HG03571 (cell line): ENCODE measurements at regions not wholly inside any gene's neighbourhood (a gene's known extent, or its start where the extent isn't known, plus 50 kb on each side); places are given as distances from the start of the nearest gene placed in this dataset.

ENCODE experiments used
- ATAC-seq: cut with Tn5 transposase; IDR thresholded peaks from one replicate; pipeline ENCODE4 v1.9.1; 2021; ENCODE audit not compliant: unreplicated experiment

DNA sequence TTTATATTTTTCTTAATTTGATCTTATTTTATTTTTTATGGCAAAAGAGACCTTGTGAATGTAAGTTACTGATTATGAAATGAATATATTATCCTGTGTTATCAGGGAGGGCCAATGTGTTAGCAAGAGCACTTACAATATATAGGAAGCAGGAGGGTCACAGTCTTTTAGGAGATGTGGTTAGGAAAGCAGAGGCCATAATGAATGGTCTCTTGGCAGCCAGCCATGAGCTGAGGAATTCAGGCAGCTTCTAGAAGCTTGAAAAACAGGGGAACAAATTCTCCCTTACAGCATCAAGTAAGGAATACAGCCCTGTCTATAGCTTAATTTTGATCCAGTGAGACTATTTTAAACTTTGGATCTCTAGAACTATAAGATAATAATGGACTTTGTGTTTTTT lies 2374.6 kb downstream of the PCDH9 start:
- no peak for ATAC-seq

DNA sequence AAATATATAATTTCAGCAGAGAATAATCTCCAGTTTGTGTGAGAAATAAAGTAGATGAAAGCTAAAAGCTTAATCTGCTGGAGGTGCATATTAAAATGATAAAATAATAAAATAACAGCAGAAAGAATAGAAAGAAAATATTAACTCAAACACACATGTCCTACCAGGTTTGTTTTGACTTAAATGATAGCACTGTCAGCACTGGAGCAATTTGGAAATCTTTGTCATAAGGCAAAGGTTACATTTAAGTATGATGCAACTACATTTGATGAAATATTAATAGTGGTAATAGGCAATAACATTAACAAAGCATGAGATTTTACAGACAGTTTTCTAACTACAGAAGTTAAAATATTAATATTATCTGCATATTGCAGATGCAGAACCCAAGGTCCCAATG lies 2380.1 kb downstream of the PCDH9 start:
- ATAC-seq = no peak

DNA sequence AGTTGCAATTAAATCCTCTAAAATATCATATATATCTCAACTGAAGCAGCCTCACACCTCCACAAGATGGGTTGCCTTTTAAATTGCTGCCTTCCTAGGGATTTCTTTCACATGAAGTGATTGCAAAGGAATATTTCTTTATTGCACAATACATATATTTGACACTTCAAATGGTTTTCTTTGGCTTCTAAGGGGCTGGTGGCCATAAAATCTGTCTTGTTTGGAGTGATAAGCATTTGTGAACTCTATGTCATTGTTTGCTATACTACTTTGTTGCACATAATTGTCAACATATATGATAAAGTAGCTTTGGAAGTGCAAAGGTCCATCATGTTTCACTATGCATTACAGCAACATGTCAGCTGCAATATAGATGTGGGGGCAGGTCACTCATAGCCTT lies 2380.9 kb downstream of the PCDH9 start:
- no peak for ATAC-seq

DNA sequence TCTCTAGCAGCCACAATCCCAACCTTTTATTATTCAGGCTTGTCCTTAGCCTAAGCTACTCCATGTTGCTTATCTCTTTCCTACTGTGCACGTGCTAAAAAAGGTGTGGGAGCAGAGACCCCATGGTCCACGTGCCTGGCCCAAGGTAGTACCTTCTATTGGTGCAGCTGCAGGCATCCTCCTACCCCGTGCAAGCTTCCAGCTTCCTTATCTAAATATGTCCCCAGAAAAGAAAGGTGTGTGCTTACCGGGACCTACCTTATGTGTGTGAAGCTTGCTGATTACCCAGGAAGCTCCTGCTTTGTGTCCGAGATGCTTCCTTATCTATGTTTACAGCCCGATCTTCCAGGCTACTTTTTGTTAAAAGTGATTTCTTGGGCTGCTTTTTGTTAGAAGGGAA lies 2382.4 kb downstream of the PCDH9 start:
- no peak for ATAC-seq

DNA sequence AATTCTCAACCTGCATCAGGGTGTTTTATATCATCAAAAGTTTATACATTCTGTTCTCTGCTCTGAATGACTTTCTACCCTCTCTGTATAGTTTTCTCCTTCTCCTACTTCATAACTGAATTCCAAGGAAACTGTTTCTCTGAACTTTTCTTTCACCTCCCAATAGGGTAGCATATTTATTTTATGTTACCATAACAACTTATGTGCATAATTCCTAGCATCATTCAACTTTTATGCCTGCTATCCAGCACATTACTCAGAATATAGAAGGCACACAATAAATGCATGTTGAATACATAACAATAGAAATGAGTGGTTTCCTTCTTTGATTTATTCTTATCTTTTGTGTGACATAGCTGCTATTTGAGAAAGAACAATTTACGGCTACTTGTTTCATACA lies 2385.0 kb downstream of the PCDH9 start:
- ATAC-seq = no peak

DNA sequence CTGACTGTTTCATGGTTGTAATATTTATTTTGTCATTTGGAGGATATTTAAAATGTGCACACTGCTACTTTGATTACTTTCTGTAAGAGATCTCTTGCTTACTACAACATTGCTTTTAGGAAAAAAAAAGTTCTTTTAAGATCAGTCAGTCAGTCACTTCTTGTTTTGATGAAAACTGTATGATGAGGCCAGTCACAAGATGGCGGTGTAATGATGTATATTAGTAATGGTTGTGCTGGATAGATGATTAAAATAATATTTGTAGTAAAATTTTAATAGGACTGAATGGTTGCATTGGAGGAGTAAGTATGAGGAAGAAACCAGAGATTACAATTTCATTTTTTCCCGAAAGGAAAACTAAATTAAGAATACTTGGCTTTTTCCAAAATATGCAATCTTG lies 2411.1 kb downstream of the PCDH9 start:
- ATAC-seq = no peak

DNA sequence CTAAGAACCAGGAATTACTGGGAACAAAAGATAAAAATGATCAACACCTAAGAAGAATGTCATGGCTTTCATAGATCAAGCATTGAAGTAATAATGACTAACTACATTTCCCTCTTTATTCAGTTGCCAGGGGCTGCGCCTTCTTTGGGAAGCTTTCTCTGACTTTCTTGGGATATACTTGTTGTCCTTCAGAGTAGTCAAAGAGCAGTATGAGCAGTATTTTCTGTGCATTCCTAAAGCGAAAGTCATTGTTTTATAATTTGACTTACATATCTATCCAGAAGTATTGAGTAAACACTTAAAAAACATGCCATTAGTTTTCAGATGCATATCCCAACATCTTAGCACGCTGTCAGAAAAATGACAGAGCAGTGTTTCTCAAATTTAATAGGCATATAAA lies 2412.4 kb downstream of the PCDH9 start:
- ATAC-seq = no peak

DNA sequence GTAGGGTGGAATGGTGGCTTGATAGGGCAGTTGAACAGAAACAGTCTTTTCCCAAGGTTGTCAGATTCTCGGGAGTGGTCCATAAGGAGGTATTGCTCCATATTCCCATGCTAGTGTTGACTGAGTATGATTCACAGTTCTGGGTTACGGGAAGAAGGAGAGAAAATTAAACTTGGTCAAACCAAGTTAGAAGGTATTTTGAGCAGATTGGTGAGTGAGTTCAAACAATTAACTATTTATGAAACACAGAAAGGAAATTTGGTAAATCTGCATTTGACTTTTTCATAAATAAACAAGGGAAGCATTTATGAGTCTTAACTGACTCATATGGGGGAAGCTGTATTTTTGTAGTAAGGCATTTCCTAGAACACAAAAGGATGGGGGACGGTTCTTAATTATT lies 2419.4 kb downstream of the PCDH9 start:
- ATAC-seq = no peak

DNA sequence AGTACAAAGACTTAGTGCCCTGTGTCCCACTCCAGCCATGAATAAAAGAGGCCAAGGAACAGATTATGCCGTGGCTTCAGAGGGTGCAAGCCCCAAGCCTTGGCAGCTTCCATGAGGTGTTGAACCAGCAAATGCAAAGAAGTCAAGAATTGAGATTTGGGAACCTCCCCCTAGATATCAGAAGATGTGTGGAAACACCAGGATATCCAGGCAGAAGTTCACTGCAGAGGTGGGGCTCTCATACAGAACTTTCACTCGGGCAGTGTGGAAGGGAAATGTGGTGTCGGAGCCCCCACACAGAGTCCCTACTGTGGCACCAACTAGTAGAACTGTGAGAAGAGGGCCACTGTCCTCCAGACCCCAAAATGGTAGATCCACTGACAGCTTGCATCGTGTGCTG lies 2421.4 kb downstream of the PCDH9 start:
- no peak for ATAC-seq

DNA sequence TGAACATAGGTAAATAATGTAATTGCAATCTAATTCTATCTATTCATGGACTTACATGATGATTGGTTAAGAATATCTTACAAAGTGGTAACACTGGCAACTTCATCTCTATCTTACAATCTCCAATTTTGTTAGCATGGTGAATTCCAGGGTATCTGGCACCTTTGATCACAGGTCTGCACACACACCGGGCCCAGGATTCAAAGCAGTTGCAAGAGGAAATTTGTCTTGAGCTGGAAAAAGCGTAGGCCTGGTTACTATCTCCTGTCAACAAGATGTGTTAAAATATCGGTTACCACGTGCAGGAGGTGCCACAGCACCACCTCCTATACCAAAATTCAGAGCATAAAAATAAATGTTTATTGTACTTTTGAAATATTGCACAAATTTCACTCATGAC lies 2428.4 kb downstream of the PCDH9 start:
- ATAC-seq = no peak

DNA sequence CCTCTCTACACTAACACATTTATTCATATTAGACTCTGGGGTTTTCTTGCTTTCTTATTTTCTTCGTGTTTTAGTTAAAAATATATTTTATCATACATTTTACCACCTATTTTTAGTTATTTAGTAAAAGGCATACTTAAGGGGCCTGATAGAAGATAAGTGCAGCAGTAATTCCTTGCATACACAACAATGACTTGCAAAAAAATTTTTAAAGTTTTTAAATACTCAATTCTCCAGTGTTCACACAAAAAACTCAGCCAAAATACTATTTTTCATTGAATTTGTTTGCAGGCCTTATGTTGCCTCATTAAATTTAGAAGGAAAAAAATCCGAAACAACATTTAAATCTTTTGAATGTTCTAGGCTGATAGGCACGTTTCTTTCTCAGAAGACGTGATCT lies 2431.7 kb downstream of the PCDH9 start:
- ATAC-seq = no peak

DNA sequence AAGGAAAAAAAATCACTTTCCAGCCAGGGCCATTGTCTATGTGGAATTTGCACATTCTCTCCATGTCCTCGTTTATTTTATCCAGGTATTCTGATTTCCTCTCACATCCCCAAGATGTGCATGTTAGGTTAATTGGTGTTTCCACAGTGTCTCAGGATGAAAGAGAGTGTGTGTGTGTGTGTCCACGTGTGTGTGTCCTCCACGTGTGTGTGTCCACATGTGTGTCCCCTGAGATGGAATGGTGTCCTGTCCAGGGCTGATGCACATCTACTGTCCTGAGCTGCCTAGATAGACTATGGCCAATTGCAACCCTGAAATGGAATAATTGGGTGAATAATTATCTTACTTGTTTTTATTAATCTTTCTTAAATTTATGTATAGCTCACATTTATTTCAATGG lies 2436.5 kb downstream of the PCDH9 start:
- no peak for ATAC-seq

DNA sequence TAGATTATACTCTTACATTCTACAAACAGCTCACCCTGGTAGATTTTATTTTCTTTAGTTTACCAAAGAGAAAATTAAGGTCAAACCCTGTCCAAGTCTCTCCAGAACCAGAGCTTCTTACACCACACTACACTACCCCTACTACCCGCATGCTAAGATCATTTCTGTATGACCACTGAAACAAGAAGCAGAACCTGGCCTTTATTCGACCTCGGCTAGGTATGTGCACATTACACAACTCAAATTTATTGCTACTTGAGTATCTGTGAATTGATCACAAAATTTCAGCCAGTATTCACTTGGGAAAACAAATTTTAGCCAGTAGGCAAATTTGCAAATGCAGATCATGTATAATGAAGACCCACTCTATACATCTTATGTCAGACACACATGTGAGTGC lies 2437.0 kb downstream of the PCDH9 start:
- ATAC-seq = no peak

DNA sequence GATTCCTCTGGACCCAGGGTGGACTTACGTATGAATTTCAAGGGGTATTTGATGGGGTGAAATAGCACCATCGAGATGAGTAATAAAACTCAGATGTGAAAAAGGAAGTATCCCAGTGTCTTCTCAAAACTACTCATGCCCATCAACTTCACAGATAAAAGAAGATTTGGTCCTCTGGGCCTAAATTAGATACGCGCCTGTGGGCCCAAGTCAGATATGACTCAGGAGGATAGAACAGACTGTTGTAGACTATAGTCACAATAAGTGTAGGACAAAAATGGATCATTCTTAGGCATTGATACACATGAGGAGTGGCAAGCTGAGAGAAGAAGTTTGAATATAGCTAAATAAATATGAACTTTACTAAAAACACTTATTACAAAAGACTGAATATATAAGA lies 2438.8 kb downstream of the PCDH9 start:
- no peak for ATAC-seq

DNA sequence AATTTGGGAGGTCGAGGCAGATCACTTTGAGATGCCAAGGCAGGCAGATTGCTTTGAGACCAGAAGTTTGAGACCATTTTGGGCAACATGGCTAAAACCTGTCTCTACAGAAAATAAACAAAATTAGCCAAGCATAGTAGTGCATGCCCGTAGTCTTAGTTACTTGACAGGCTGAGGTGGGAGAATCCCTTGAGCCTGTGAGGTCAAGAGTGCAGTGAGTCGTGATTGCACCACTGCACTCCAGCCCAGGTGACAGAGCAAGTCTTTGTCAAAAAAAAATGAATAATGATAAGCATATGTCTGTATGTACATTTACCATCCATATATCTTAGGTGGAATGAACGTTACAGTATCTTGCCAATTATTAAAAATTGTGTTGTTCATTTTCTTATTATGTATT lies 2447.7 kb downstream of the PCDH9 start:
- ATAC-seq = no peak

DNA sequence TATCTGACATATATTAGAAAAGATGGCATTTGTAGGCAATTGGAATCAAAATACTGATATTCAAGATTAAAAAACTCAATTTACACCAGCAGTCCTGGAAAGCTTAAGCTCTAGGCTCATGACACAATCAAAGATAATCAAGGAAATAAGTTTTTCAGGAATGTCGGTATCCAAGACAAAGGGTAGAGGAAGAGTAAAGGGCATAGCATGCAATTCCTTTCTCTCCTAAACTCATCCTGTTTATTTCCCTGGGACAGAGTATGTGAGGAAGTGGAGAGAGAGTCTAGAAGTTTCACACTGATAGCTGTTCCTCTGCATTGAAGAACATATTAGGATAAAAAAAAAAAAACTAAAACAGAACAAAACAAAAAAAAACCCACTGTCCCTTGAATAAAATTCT lies 2452.1 kb downstream of the PCDH9 start:
- ATAC-seq = no peak

DNA sequence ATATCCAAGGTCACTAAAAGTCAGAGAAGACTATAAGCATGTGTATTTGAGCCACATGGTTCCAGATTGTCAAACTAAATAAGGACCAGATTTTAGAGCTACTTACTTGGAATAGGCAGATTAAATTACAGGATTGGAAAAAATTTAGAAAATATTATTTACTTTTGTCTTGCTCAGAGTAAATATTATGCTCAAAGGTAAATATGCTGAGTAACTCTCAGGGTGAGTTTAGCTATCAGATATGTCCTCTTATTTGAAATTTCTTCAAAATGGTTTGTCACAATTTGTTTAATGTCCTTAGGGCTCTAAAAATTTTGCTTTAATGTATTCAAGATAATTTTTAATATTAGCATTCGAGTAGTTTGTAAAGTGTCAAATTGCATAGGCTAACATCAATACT lies 2455.2 kb downstream of the PCDH9 start:
- ATAC-seq = no peak

DNA sequence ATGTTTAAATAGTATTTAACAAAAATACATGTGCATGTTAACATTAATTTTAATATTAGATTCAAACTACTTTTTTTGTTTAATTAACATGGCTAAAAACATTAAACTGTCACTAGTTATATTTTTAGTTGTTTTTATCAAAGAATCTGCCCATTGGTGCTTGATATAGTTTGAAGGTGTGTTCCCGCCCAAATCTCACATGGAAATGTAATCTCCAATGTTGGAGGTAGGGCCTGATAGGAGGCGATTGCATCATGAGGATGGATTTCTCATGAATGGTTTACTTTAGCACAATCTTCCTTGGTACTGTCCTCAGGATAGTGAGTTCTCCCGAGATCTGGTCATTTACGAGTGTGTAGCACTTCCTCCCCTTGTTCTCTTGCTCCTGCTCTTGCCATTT lies 2459.4 kb downstream of the PCDH9 start:
- no peak for ATAC-seq

DNA sequence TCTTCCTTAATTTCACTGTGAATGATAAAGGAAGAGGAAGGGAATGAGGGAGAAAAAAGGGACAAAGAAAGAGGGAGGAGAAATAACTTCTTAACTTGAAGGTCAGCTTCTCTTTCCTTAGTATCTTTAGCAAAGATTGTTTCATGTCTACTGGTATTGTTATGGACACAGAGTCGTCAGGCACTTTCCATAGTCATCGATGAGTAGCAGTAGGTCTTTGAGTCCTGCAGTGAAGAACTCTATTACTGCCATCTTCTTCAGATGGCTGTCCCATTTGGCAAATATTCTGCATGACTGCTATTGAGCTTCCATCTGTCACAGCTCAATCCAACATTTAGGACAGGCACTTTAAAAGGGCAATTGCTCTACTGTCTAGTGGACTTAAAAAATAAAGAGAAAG lies 2463.1 kb downstream of the PCDH9 start:
- ATAC-seq = no peak

DNA sequence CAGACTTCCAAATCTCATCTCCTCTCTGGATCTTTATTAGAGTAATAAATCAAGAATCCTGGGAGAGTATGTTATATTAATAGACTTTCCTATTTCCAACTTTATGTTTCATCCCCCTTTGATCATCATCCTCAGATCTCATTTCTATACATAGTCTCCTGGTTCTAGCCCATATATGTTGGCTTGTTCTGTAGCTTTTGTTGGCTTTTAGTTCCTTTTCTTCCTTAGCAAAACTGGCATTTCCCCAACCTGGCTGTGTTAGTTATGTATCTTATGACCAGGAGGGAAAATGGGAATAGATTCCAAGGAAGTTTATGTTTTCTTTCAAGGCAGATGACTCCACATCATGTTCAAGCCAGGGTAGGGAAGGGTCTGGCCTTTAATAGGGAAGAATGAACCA lies 2464.5 kb downstream of the PCDH9 start:
- ATAC-seq = no peak

DNA sequence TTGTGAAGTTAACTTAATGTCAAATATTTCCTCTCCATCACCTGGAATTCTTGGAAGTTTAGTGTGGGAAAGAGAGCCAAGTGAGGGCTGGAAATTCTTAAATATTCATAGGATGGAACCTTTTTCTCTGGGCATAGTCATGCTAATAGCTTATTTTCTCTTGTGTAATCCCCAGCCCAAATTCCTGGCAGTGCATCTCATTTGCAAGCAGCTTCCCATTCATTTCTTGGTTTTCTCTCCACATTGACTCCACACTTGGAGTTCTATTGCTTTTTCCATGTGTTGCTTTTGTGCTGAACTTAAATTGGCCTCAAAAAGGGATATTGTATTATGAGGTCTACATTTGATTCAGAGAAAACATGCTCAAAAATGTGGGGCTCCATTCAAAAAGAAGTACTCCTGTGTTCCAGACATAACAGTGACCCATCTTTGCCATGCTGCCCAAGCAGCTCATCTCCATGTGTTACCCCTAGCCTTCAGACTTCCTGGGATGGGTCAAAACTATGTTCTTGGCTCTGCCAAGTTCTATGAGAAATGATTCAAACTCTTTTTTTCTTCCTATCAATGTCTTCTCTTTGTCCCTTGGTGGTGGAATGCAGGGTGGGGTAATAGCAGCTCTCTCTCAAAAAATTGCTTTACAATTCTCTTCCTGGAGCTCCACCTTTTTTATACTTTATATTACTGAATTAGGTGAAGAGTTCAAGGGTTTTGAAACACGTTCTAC lies 2471.5 kb downstream of the PCDH9 start:
- ATAC-seq = no peak

DNA sequence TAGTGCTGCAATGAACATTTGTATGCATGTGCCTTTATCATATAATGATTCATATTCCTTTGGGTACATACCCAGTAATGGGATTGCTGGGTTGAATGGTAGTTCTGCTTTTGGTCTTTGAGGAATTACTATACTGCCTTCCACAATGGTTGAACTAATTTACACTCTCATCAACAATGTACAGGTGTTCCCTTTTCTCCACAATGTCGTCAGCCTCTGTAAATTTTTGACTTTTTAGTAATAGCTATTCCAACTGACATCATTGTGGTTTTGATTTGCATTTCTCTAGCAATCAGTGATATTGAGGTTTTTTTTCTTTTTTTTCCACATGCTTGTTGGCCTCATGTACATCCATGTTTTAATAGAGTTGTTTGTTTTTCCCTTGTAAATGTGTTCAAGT lies 2473.5 kb downstream of the PCDH9 start:
- no peak for ATAC-seq

DNA sequence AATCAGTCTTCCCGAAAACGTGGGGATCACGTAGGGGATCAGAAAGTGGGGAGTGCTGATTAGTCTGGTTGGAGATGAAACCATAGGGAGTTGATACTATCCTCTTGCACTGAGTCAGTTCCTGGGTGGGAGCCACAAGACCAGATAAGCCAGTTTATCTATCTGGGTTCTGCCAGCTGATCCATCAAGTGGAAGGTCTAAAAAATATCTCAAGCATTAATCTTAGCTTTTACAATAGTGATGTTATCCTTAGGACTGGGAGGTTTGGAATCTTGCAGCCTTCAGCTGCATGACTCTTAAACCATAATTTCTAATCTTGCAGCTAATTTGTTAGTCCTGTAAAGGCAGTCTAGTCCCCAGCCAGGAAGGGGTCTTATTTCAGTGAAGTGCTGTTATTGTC lies 2474.2 kb downstream of the PCDH9 start:
- ATAC-seq = no peak
